Transverse colon (tissue), 3 donors: ENCODE measurements at regions not wholly inside any gene's neighbourhood (a gene's known extent, or its start where the extent isn't known, plus 50 kb on each side); places are given as distances from the start of the nearest gene placed in this dataset.

Experiments used
- POLR2A ChIP-seq: fragments of 450-650 bp; IDR thresholded peaks from one replicate; pipeline ENCODE4 v1.6.1; 2016; ENCODE audit warnings: antibody characterized with exemption, mild to moderate bottlenecking, moderate library complexity
- POLR2AphosphoS5 ChIP-seq, 3 donors: sonication (generic); formaldehyde crosslinking; IDR thresholded peaks; one replicate each; pipeline ENCODE4 v1.6.1; 2016; ENCODE audit warnings: antibody characterized with exemption in 3 of 3

- no peak for TF ChIP-seq POLR2A
- TF ChIP-seq POLR2AphosphoS5 (IDR thresholded peaks at IDR 0.05), result no peak
Measured at GRCh38 chr5:136820848-136821247, 455.5 kb upstream of the TRPC7 start.
